ENCODE measurements at regions not wholly inside any gene's neighbourhood (a gene's known extent, or its start where the extent isn't known, plus 50 kb on each side); places are given as distances from the start of the nearest gene placed in this dataset.

DNA sequence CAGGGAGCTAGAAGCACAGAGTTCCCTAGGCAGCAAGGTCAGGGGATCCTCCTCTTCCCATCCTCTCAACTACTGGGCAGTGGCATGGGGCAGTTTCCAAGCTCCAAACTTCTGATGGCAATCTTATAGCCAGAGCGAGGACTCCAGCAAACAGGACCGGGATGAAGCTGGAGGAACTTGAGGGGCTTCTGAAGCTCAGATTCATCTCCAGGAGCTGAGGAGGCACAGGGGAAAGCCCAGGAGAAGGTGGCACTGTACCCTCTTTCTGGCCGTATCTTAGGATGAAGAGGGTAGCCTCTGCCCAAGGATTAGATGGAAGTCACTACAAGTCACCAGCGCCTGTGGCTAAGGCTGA lies 50.0 kb upstream of the RPL38 start:
- H3K9me3 ChIP-seq: no peaks in the 10 kb centered on the region
- no peak overlapping the region for H3K4me3 ChIP-seq
- no peaks in the 10 kb centered on the region for H3K4me1 ChIP-seq
- no peak for TF ChIP-seq POLR2A (IDR thresholded peaks at IDR 0.05)
- intact Hi-C loops (cut with DNase I): no loop called here
- 83 to 93% (median 88%) methylated on average over 3 to 4 of the region's 4 CpGs for WGBS, 4 donors
- H3K27ac ChIP-seq: no peak overlapping the region
- no peaks in the 10 kb centered on the region for H3K36me3 ChIP-seq
- peak in 1 of 5 donors; percentile 5 for DNase-seq
- no peak for ATAC-seq
- H3K27me3 ChIP-seq: peaks cover 0 to 16% (median 4%) of the 10 kb centered on the region in 9 donors
